Activated naive CD4-positive, alpha-beta T cell treated with anti-CD3 and anti-CD28 coated beads, Interleukin-2, amount 50 U/mL, for 72 hours (primary cell): ENCODE measurements at regions not wholly inside any gene's neighbourhood (a gene's known extent, or its start where the extent isn't known, plus 50 kb on each side); places are given as distances from the start of the nearest gene placed in this dataset.

Experiments used
- ATAC-seq, 2 donors: fragments of 150-1000 bp; cut with Tn5 transposase; 2 replicates each; pipeline ENCODE4 v1.10.0; 2021; ENCODE audit warnings: mild to moderate bottlenecking in 2 of 2, moderate library complexity in 2 of 2
- DNase-seq, 2 donors: peaks; one replicate each; pipeline ENCODE4 v3.0.0; 2021 to 2022; ENCODE audit warnings: low spot score in 2 of 2
- H3K27ac Mint-ChIP-seq, 2 donors: one replicate each; pipeline ENCODE4 v1.8.0; 2022; ENCODE audit warnings: mild to moderate bottlenecking in 2 of 2, mixed read lengths in 2 of 2
- H3K36me3 Mint-ChIP-seq, 2 donors: one replicate each; pipeline ENCODE4 v1.8.0; 2022; ENCODE audit warnings: mixed read lengths in 2 of 2
- H3K9me3 Mint-ChIP-seq, 2 donors: one replicate each; pipeline ENCODE4 v1.8.0; 2022; ENCODE audit warnings: mixed read lengths in 2 of 2

DNA sequence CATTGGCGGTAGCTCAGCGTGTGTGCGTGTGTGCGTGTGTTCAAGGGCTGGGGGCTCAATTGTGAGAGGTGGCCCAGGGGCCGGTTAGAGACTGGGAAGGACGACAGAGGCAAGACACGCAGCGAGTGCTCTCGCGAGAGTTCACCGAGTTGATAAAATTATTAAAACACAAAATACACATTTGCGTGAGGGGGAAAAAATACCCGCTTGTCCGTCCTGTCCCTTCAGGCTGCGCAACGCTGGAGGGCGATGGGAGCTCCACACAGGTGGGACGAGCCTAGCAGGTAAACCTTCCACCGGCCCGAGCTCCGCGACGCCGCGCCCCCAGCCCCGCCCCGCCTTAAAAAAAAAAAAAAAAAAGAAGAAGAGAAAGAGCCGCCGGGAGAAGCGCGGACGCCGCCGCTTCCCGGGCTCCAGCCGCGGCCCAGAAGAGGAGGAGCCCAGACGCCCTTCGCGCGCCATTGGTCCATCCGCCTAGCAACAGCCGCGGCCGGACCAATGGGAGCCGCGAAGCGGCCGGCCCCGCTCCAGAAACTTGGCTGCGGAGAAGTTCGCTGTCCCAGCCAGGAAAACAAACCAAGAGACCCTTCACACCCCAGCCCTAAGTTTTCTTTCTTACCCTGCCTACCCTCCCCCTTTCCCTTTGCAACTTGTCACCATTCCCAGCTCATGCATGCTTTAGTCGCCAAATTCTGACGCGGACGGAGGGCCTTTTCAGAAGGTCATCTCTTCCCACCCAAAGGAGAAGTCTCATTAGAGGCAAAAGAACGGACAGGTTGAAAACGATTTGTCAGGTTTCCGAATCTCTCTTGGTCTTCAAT lies 169.9 kb upstream of the MAF start:
- no peaks in the 10 kb centered on the region for H3K9me3 Mint-ChIP-seq
- peak overlapping the region; percentile 26 to 91 for H3K27ac Mint-ChIP-seq
- H3K36me3 Mint-ChIP-seq: no peaks in the 10 kb centered on the region
- ATAC-seq: peak; percentile 98 to 99
- peak; percentile 70 to 72 for DNase-seq

DNA sequence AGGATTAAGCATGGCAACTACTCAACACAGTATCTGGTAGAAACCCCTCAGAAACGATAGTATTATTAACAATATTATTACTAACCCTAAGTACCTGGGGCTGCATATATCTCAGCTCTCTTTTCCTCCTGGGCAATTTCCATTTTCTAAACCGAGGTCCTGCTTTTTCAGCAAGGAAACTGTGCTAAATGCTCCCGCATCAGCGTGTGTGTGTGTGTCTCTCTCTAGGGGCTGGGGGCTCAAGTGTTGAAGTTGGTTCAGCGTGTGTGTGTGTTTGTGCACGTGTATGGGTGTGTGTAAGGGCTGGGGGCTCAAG lies 169.3 kb upstream of the MAF start:
- Mint-ChIP-seq H3K9me3 (no peaks in the 10 kb centered on the region), H3K27ac (peak overlapping the region; percentile 26 to 91), H3K36me3 (no peaks in the 10 kb centered on the region)
- DNase-seq: no peak
- no peak for ATAC-seq

DNA sequence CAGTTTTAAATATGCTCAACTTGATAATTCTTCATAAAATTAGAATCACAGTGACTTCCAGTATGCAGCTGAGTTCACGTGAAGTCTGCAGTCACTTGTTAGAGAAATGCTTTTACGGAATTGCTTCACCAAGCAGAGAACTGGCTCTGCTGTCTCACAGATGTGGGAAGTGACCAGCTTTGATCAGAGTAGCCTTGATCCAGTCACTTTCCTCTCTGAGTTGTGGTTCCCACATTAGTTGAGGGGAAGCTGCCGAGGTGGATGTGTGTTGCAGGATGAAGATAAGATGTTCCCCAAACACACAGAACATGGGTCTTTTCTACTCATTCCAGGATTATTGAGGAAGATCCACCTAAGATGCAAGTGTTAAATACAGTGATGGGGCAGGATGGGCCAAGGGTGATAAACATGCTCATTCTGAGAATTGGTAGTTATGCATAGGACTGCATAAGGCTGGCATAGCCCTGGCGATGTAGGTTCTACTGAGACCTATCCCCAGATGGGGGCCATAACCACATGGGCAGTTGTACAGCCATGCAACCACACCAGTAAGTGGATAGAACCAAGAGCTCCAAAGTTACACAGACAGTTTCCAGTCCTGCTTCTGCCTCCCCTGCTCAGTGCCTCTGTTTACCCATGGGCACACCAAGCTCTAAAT lies 168.9 kb upstream of the MAF start:
- Mint-ChIP-seq H3K36me3 (no peaks in the 10 kb centered on the region), H3K9me3 (no peaks in the 10 kb centered on the region), H3K27ac (peak overlapping the region in 1 of 2 donors; percentile 26)
- no peak for ATAC-seq
- DNase-seq: no peak

DNA sequence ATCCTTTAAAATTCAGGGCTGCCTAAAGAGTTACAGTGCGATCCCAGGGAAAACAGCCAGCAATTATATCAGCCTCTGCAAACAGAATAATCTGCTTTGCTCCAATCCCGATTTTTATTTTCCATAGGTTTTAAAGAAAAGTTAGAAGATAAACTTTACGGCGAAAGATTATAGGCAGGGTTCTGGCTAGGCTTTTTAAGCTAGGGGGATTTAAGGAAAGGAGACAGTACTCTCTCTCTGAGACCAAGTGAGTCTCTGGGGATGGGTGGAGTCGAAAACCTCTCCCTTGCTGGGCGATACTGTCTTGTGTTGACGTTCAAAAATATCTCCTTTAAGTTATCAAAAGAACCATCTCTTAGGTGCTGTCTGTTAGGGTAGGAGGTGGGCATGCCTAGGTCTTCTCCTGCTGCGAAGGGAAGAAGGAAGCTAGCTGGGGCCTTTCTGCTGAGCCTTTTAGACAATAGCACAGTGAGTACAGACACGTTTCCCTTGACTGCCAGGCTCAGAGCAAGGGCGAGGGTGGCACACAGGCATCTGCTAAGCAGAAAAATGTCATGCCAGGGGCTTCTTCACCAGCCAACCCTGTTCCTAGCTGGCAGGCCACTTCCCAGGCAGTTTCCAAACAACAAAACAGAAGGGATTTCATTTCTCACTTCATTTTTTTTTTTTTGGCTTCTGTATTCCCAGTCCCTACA lies 167.9 kb upstream of the MAF start:
- ATAC-seq: no peak
- Mint-ChIP-seq H3K36me3 (no peaks in the 10 kb centered on the region), H3K9me3 (no peaks in the 10 kb centered on the region), H3K27ac (no peak overlapping the region)
- DNase-seq: no peak

DNA sequence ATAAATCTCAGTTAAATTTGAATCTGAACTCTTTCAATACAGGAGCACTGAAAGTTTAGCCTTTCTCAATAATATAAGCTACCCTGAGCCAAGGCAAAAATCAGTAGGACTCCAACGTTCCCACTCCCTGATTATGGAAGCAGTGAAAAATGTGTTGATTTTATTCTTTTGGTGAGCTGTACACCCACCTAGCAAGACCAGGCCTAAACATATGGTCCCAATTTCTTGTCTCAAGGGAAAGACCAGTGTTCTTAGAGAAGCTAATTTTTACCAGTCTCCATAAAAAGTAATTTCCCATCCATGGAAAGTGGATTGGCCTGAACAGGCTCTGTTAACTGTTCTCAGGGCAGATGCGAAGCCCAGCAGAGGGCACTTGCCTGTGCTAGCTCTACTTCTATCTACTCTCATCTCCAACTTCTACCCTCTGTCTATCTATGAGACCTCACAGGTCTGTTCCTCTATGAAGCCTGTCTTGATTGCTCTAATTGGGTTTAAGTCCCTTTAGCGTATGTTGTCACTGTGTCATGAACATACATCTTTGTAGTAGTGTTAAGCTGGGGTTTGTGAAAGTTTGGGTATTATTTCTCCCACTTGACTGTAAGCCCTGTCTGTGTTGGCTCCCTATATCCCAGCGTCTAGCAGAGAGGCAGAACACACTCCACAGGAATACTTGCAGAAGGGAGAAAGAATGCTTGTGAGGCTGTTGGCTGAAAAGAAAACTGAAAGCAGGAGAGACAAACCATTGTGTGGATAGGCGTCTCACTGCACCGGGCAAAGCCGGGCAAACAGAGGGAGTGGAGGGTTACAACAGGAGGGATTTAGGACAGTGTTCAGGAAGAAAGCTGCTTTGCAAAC lies 167.1 kb upstream of the MAF start:
- H3K36me3 Mint-ChIP-seq: no peaks in the 10 kb centered on the region
- no peaks in the 10 kb centered on the region for H3K9me3 Mint-ChIP-seq
- no peak overlapping the region for H3K27ac Mint-ChIP-seq
- ATAC-seq (no peak), DNase-seq (no peak)

DNA sequence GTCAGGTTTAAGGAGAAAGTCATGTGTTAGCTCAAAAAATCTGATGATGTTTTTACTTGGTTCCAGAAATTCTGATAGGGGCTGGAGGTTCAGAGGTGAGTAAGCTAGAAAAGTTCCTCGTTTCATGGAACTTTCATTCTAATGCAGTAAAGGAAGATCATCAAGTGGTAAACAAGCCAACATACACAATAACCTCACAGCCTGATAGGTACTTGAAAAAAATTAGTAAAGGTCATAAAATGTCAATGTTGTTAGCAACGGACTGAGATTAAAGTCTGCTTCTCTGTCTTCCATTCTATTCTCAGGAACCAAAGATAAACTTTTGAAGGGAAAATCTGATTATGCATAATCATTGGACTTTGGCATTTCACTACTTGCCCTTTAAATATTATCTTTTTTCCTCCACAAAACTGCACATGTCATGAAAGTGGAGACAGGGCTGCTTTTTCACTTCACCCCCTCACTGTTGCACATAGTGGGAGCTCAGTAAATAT lies 165.4 kb upstream of the MAF start:
- Mint-ChIP-seq H3K36me3 (no peaks in the 10 kb centered on the region), H3K9me3 (no peaks in the 10 kb centered on the region), H3K27ac (no peak overlapping the region)
- DNase-seq: no peak
- ATAC-seq: no peak

DNA sequence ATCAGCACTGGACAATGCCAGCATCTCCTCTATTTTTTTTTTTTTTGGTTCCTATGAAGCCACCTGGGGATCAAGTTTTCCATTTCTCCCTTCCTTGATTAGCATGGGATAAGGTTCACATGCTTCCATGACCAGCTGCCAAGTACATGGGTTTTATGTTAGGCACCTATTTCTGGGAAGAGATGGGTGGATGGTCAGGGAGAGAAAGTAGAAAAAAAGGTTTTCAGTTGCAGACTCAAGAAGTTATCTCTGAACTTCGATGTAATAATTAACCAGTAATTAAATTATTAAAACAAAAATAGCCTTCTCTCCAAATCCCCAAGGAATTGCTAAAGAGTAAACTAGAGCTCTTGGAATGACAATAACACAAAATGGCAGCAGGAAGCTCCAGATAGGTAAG lies 164.9 kb upstream of the MAF start:
- no peak for DNase-seq
- H3K27ac Mint-ChIP-seq: no peak overlapping the region
- no peak for ATAC-seq
- no peaks in the 10 kb centered on the region for H3K9me3 Mint-ChIP-seq
- no peaks in the 10 kb centered on the region for H3K36me3 Mint-ChIP-seq

DNA sequence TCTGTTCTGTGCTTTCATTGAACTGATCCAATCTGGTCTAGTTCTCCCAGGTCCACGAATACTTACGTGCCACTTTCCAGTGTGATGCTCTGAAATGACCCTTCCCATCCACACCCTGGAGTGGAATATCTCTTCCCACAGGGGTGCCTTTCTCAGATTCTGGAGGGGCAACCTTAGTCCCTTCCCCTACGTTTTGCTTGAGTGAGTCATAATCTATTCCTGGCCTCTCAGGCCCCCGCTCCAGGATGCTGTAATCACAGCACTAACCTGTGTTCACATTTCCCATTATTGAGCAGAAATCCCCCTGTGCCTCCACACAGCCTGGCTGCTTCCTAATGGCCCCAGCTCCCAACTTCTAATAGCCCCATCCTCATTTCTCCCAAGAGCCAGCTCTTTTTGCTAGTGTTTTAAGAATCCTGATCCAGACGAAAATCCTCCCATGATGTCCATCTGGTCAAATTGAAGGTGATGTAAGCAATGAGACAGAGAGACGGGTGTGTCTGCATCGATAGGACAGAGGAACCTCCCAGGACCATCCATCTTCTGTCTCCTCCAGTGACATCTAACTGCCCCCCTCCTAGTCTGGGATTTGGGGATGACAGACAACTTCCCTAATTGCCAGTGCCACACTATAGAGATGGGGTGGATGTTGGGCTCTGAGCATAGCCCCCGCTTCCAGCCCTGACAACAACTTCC lies 164.0 kb upstream of the MAF start:
- ATAC-seq (no peak), DNase-seq (no peak)
- Mint-ChIP-seq H3K27ac (no peak overlapping the region), H3K36me3 (no peaks in the 10 kb centered on the region), H3K9me3 (no peaks in the 10 kb centered on the region)

DNA sequence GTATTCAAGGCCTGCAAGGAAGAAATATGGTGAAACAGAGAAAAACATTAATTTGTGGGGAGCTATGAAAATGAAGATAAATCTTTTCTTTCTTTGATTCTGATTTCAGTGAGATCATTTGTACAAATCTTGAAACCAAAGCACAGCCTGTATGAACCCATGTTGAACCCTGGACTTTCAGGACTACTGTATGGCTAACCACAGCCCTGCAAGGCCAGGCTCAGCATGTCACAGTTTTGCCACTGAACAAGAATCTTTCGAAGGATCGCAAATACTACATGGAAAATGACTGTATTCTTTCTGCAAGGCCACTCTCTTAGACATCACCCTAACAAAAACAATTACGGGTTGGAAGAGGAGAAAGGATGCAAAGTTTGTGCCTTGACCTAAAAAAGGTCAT lies 161.7 kb upstream of the MAF start:
- no peak overlapping the region for H3K27ac Mint-ChIP-seq
- ATAC-seq: no peak
- DNase-seq: no peak
- peaks cover under 1 to 4% of the 10 kb centered on the region in 2 donors for H3K9me3 Mint-ChIP-seq
- peaks cover 0 to under 1% of the 10 kb centered on the region in 2 donors for H3K36me3 Mint-ChIP-seq

DNA sequence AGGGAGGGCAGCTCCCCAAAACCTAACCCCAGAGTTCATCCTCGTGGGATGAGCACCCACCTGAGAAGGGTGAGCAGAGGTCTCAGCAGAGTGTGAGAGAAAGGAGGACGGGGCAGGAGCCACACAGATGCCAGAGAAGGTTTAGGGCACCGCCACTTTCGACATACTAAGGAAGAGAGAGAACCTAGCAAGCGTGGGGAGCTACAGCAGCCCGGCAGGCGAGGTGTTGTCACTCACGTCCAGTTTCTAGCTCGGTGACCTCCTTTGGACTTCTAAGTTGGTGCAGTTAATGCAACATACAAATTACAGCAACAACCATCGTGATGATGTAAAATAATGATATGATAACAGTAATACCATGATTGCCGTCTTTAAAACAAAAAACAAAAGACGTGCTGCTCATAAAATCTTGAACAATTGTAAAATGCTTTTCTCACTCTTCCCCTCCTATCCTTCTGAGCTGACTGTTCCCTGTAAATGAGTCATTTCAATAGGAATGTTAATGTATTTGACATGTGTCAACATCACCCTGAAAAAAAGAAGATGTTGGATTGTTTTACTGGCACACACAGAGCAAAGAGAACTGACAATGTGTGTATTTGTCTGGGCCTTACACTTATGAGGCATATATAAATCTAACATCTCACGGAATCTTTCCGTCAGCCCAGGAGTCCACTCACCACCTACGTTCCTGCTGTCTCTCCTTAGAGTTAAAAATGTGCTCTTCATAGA lies 158.2 kb upstream of the MAF start:
- ATAC-seq (no peak), DNase-seq (no peak)
- H3K9me3 Mint-ChIP-seq: peaks cover 4 to 12% of the 10 kb centered on the region in 2 donors
- no peak overlapping the region for H3K27ac Mint-ChIP-seq
- H3K36me3 Mint-ChIP-seq: peaks cover 0 to 5% of the 10 kb centered on the region in 2 donors

DNA sequence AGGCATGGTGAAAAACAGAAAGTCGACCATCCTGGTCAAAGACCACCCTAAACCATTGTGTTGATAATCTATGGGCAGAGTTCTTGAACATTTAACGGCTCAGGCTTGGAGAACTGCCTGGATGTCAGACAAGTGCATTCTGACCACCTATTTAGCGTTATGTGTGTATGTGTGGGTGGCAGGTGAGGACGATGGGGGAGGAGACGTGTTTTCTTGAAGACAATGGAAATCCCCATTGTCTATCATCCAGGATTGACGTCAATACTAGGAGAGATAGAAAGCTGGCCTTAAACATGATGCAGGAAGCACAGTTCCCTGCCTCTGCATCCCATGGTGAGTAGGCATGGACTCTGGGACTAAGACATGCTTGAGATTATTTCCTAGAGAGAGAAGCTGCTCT lies 157.4 kb upstream of the MAF start:
- peak in 1 of 2 donors; percentile 55 for ATAC-seq
- H3K27ac Mint-ChIP-seq: no peak overlapping the region
- H3K36me3 Mint-ChIP-seq: peaks cover 0 to 5% of the 10 kb centered on the region in 2 donors
- DNase-seq: no peak
- H3K9me3 Mint-ChIP-seq: peaks cover 4 to 12% of the 10 kb centered on the region in 2 donors

DNA sequence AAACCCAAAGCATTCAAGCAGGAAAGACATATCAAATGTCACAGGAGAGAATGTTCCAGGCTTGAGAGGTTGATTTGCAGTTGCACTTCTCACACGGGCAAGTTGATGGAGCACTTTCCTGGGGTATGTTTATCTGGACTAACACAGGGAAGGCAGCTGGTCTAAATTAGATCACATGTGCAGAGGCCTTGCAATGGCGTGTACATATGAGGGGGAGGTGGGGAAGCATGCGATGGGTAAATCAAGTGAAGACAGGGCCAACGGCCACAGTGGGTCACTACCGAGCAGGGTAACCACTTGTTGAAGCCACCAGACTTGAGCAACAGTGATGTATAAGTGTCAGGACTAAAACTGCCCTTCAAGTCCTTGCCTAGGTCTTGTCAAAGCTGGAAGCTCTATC lies 156.6 kb upstream of the MAF start:
- no peak overlapping the region for H3K27ac Mint-ChIP-seq
- ATAC-seq: no peak
- peaks cover 4 to 17% of the 10 kb centered on the region in 2 donors for H3K9me3 Mint-ChIP-seq
- peaks cover 0 to 5% of the 10 kb centered on the region in 2 donors for H3K36me3 Mint-ChIP-seq
- no peak for DNase-seq

DNA sequence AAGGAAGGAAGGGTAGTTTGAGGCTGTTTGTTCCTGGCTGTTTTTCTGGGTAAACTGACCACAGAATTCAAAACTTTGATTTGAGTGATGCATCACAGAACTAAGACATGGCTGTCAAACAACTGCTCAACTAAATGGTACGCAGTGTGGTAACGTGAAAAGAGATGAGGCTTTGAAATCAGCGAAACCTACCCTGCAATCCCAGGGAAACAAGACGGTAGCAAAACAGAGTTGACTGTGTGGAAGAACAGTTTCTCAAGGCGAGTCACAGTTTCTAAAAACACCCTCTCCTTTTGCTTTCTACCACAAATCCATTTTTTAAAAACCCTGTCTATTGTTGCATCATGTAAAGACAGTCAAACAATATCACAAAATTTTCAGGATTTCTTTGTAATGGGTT lies 156.0 kb upstream of the MAF start:
- no peak for DNase-seq
- ATAC-seq: peak in 1 of 2 donors; percentile 89
- Mint-ChIP-seq H3K36me3 (peaks cover 4 to 5% of the 10 kb centered on the region in 2 donors), H3K9me3 (peaks cover 4 to 20% of the 10 kb centered on the region in 2 donors), H3K27ac (no peak overlapping the region)

DNA sequence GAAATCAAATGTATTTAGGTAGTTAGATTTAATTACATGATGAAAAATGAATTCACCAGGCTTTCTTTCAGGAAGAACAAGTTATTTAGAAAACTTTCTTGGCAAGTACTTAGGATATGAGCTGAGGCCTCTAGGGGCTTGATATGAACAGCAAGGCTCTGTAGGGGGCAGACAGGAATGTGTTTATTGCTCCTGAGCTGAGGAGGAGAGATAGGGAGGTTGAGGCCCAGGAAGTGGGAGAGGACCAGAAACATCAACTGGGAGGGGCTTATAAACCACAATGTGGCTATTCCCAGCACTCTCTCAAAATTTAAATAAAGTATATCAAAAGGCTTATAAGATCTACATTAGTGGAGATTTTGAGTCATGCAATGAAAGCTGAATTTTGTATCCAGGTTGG lies 154.0 kb upstream of the MAF start:
- Mint-ChIP-seq H3K9me3 (peaks cover 8 to 20% of the 10 kb centered on the region in 2 donors), H3K36me3 (peaks cover 8 to 10% of the 10 kb centered on the region in 2 donors), H3K27ac (no peak overlapping the region)
- DNase-seq (no peak), ATAC-seq (no peak)

DNA sequence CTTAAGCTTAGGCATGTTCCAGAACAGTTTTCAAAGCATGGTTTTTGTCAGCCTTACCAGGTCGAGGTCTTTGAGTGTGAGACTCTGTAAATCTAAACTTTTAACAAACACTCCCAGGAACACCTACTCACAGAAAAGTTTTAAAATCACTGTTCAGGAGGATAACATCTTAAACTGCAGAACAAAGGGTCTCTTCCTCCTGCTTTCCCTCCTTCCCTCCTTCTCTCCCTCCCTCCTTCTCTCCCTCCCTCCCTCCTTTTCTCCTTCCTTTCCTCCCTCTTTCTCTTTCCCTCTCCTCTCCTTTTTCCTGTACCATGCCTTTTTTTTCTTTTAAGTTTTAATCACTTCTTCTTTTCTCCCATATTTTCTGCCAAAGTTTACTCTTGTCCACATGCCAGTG lies 153.5 kb upstream of the MAF start:
- Mint-ChIP-seq H3K36me3 (peaks cover 11% of the 10 kb centered on the region in 2 donors), H3K27ac (no peak overlapping the region), H3K9me3 (peaks cover 10 to 24% of the 10 kb centered on the region in 2 donors)
- ATAC-seq: no peak
- DNase-seq: no peak
